ENCODE measurements at regions not wholly inside any gene's neighbourhood (a gene's known extent, or its start where the extent isn't known, plus 50 kb on each side); places are given as distances from the start of the nearest gene placed in this dataset.
A peak's percentile ranks its signal among the peaks of the same experiment; 100 is the strongest.
"Not testable (repeated sequence)": the region's sequence is repeated elsewhere in the genome, so short reads cannot be mapped to it uniquely, and the experiment has no call there.

DNA sequence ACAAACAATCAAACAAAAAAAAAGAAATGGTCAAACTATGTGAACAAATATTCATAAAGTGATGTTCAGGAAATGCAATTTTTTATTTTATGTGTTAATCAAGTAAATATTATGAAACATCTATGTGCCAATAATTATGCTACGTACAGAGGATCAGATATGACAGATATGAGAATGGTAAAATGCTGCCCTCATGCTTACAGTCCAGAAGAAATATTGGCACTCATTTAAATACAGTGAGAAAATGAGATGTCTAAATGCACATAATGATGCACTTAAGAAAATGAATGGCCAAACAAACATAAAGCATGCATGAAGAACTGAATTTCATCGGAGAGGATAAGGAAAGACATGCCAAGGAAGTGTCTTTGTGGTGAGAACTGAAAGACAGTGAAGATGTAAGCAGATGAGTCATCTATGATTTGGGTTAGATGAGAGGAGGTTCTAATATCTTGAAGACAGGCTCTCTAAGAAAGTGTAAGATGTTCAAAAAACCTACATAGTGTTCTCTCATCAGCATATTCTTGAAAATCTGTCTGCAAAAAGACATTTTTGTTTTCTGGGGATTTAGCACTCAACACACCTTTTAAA lies 1231.1 kb upstream of the ACO1 start:
- no peak for DNase-seq (ENCODE audit: low read depth)

DNA sequence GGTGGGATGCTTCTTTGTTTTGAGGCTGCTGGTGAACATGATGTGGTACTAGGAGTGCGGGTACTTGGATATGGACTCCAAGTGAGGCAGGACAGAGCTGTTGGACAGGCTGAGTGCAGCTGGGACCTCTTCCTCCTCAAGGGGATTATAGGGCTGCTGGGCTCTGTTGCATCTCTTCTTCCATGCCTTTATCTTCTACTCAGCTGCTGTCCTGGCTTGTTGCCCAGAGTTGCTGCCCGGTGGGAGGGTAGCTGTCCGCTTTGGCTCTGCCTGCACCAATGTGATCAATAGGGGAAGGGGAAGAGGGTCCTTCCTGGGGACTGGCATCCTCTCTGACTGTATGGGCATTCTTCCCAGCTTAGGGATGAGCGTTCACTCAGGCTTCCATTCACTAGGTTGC lies 1217.9 kb upstream of the ACO1 start:
- DNase-seq (ENCODE audit: low read depth) = no peak

DNA sequence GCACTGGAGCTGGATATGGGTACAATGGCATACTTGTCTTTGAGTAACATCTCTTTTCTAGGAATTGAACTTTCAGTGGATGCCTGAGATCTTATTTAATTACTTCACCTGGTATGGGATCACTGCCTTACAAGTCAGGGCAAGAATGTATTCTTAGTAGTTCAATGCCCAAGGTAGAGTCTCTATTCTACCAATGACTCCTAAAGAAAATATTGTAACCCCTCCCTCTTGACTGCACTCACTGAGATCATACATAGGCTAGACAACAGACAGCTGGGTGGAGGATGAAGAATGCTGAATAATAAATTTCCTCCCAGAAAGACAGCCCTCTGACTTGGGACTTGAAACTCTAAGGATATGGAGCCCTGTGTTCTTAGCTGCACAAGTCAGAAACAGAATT lies 1216.3 kb upstream of the ACO1 start:
- DNase-seq (ENCODE audit: low read depth) = no peak

DNA sequence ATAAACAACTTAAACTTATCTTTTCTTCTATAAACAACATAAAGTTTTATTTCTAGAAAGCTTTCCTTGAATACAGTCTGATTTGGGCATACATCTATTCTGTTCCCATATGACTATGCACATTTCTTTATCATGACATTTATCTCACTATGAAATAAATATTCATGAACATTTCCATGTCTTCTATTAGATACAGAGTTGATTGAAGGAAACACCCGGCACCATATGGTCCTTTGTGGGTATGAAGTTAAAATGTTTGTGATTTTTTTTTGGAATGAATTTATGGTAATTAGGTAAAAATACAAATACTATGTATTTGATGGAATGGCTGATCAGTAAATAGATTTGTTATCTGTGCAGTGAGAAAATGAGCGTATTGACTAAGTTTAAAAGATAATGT lies 1209.8 kb upstream of the ACO1 start:
- no peak for DNase-seq (ENCODE audit: low read depth)

DNA sequence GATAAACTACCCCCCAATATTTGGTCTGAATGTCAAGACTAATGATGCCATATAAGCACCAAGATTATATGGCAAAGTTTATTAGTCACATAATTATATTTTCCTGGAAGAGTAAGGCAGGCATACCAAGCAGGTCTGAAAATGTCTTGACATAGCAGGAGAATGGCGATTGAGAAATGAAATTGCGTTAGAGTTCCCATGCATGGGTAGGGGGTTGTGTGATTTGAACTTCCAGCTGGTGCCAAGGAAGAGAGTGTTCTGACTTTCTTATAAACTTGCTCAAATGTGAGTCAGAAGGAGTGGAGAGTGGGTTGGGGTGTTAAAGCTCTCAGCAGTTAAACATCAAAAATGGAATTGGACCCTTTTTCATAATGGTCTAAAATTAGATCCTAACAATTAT lies 1200.6 kb upstream of the ACO1 start:
- DNase-seq (ENCODE audit: low read depth) = no peak

DNA sequence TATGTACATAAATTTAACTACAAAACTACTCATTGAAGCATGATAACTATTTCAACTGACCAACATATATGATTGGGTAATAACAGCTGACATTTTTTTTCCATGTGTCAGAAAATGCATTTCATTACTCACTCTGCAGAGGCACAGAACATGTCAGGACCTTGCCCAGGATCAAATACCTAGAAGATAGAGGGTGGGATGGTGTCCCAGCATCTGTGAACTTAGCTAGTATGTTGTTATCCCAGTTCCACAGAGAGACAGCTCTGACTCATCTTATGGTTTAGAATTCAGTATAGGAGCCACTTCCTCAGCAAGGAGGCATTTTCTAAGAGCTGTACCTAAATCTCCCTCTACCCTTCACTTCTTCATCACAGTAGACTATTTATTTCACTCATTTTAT lies 1198.6 kb upstream of the ACO1 start:
- DNase-seq (ENCODE audit: low read depth) = no peak

DNA sequence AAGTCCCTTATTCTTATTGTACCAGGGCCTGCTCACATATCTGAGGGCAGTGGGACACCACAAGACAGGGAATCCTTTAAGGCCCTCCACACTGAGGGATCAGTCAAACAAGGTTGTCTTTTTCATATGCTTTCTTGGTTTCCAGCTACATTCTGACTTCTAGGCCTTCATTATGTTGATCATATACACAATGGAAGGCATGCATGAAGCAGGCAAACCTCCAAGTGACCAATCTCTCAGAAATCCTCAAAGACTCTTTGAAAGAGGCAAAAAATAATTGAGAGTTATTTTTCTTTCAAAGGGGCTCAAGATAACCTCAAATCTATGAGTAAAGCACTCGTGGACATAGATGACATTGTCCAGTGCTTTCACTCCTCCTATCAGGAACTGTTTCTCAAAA lies 1195.9 kb upstream of the ACO1 start:
- no peak for DNase-seq (ENCODE audit: low read depth)

DNA sequence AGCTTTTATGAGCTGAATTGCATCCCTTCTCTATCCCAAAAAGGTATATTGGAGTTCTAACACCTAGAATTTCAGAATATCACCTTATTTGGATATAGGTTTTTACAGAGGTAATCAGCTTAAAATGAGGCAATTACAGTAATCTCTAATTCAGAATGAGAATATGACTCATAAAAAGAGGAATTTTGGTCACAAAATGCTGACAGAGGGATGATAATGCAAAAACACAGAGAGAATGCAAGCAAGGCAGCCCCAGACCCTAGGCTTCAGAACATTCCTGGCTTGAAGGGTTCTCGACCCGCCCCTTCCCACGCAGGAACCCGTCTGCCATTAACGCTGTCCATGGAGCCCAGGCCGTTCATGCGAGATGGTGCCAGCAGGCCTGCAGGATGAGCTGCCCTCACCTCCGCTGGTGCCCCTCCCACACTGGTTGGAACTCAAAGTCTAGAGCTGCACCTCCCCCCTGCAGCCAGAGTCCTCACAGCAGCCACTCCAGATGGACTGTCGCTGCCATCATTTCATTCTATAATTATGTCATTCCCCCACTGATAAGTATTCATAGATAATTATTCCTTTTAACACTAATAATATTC lies 1173.4 kb upstream of the ACO1 start:
- DNase-seq (ENCODE audit: low read depth) = no peak

DNA sequence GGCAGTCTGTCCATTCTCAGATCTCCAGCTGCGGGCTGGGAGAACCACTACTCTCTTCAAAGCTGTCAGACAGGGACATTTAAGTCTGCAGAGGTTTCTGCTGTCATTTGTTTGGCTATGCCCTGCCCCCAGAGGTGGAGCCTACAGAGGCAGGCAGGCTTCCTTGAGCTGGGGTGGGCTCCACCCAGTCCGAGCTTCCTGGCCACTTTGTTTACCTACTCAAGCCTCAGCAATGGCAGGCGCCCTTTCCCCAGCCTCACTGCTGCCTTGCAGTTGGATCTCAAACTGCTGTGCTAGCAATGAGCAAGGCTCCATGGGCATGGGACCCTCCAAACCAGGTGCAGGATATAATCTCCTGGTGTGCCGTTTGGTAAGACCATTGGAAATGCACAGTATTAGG lies 1154.5 kb upstream of the ACO1 start:
- not testable (repeated sequence) for DNase-seq (ENCODE audit: low read depth)

DNA sequence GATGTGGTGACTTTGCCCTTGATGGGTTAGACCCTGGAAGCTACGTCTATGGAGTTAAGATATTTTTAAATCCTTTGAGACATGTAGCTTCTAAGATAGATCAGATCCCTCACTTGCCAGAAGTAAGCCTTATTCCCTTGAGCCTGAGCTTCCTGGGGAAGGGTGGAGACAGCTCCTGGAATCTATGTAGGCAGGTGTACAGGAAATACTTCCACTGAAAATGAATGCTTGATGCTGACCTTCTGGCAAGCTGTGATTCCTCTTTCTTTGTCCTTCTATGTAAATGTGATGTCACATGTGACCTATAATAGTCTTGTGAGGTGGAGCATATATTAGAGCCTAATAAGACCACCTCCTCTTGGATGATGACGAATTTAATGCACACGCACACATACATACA lies 1152.0 kb upstream of the ACO1 start:
- DNase-seq (ENCODE audit: low read depth) = no peak

DNA sequence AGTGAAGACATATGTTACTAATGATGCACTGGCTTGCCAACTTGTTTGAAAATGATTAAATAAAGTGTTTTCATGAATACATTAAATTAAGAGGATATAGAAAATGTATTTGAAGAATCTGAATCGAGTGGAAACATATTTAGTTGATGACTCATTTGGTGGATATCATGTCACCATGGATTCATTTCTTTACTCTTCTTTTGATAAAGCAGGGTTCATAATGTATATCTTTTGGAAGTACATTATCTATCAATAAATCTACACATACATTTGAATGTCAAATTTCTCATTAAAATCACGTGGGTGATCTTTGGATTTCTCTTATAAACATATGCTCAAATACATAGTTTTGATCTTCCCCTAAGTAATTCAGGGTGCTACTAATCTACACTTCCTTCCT lies 1148.1 kb upstream of the ACO1 start:
- DNase-seq (ENCODE audit: low read depth) = no peak

DNA sequence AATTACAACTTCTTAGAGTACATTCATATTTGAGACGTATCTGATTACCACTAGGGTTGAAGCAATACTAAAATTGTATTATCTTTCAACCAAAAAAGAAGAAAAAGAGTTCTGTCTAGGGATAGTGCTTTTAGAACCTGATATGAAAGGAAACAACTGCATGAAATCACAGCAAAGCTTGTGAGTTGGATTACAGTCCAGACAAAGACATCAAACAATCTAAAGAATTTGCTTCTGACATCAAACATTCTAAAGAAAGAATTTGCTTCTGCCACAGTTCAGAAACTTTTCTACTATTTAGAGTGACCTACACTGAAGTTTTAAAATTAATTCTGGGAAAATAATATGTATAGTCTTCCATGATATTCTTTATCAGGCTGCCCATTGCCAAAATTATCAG lies 1141.1 kb upstream of the ACO1 start:
- DNase-seq (ENCODE audit: low read depth) = no peak

DNA sequence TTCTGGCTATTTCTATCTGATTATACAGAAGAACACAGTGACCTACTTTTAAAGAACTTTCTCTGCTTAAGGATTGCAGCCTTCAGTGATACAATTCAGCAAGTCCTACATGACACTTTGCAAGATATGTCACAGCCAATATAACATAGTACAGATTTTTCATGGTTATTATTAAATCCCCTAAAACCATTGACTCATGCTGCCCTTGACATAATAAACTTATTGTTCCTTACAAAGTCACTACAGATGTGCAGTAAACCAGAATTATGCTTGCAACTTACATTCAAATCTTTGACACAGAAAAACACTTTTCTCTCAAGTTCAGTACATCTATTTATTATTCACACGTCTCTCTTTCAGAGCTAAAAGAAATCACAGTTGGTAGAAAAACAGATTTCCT lies 1136.3 kb upstream of the ACO1 start:
- peak; percentile 0 for DNase-seq (ENCODE audit: low read depth)

DNA sequence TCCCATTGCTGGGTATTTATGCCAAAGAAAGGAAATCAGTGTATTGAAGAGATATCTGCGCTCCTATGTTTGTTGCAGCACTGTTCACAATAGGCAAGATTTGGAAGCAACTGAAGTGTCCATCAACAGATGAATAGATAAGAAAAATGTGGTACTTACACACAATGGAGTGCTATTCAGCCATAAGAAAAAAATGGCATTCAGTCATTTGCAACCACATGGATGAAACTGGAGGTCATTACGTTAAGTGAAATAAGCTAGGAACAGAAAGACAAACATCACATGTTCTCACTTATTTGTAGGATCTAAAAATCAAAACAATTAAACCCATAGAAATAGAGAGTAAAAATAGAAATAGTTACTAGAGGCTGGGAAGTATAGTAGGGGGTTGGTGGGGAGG lies 1133.1 kb upstream of the ACO1 start:
- no peak for DNase-seq (ENCODE audit: low read depth)

DNA sequence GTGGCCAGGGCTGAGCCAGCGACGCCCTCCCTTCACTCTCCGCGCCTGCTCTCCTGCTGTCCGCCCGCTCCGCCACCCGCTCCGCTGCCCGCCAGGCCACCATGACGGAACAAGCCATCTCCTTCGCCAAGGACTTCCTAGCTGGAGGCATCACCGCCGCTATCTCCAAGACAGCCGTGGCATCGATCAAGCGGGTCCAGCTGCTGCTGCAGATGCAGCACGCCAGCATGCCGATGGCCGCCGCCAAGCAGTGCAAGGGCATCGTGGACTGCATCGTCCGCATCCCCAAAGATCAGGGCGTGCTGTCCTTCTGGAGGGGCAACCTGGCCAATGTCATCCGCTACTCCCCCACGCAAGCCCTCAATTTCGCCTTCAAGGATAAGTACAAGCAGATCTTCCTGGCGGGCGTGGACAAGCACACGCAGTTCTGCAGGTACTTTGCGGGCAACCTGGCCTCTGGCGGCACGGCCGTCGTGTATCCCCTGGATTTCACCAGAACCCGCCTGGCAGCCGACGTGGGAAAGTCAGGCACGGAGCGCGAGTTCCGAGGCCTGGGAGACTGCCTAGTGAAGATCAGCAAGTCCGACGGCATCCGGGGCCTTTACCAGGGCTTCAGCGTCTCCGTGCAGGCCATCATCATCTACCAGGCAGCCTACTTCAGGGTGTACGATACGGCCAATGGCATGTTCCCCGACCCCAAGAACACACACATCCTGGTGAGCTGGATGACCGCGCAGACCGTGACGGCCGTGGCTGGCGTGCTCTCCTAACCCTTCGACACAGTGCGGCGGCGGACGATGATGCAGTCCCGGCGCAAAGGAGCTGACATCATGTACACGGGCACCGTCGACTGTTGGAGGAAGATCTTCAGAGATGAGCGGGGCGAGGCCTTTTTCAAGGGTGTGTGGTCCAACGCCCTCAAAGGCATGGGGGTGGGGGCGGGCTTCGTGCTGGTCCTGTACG lies 1130.4 kb upstream of the ACO1 start:
- no peak for DNase-seq (ENCODE audit: low read depth)

DNA sequence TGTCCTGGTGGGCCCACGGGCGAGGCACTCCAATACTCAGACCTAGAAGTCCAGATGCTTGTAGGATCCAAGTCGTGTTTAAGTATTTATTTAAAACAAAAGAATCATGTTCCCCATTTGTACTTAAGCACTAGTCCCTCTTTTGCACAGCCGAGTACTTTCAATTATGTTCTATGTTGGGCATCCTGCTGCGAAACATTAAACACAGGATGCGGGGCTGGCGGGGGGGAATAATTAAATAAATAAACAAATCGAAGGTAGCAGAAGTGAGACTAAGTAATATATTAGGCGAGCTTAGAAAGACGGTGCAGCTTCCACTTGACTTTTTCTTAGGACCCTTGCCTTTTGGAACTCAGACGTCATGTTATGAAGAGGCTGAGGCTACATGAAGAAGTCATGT lies 1129.2 kb upstream of the ACO1 start:
- no peak for DNase-seq (ENCODE audit: low read depth)

DNA sequence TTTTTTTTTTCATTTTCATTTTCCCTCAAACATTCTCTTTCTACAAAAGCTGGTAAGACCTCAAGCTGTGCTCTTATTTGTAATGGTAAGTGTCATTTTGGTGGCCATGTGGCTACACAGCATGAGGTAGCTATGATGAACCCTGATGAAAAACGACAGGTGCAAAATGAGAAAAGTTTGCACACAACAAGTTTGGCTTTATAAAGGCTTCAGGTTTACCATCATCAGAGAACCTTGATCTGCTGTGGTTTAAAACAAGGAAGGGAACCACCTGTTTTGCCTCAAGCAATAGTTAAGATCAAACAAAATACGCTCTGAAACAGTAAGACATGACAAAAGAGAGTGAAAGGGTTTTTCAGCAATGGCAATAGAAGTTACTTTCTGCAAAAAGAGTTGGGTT lies 1124.6 kb upstream of the ACO1 start:
- DNase-seq (ENCODE audit: low read depth) = no peak

DNA sequence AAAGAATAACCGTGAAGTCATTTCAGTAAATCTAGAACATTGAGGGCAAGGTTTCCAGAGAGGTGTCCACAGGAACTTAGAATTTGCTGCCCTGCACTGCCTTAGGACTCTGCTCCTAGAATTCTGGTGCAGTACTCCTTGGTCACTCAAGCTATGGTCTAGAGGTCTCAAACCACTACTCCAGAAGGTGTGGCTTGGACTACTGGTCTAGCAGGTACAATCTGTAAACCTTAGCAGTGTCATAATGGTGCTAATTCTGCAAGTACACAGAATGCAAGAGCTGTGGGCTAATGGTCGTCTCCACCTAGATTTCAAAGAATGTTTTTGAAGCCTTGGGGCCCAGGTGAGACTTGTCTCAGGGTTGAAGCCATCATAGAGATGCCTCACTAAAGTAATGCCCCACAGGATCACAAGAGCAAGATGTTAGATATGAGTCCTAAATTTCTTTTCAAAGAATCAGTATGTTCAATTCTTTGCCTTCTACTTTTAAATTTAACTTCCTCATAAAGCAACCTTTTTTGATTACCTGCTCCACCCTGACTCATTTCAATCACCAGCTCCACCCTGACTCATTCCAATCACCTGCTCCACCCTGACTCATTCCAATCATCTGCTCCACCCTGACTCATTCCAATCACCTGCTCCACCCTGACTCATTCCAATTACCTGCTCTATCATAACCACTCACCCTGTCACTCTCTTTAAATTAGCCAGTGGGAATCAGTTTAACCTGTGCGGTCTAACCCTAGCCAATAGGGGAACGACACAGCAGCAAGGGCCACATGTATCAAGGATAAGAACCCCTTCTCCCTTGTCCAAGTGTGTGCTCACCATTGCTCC lies 1111.8 kb upstream of the ACO1 start:
- no peak for DNase-seq (ENCODE audit: low read depth)

DNA sequence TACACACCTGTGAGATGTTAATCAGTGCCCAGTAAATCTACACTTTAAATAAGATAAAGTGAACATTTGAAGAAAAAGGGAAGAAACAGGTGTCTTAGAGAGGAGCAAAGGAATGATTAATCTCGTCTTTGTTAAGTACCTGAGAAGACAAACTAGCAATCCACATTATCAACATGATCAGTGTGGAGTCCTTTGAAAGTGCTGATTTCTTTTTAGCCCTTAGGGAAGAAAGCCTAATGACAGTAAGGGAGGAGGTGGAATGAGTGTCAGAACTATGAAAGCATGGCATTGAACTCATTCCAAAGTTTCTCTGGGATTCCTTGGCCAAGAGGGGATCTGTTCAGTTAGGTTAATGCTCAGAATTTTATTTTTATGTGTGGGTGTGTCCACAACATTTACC lies 1109.0 kb upstream of the ACO1 start:
- no peak for DNase-seq (ENCODE audit: low read depth)

DNA sequence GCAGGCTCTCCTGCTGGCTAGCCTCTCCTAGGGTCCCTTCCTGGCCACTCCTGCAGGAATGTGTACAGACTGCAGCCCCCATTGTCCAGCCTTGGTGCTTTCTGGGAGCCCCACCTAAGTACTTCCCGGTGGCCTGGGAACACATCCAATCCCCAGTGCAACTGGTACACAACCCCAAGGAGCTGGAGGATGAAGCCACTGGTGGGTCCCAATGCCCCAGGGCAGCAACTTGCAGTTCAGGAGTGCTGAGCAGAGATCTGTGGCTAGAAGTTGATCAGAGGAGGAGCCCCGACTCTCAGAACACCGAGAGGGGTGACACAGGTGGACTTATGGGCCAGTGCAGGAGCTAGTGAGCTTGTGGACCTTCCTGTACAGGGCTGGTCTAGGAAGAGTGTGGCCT lies 1093.7 kb upstream of the ACO1 start:
- no peak for DNase-seq (ENCODE audit: low read depth)

DNA sequence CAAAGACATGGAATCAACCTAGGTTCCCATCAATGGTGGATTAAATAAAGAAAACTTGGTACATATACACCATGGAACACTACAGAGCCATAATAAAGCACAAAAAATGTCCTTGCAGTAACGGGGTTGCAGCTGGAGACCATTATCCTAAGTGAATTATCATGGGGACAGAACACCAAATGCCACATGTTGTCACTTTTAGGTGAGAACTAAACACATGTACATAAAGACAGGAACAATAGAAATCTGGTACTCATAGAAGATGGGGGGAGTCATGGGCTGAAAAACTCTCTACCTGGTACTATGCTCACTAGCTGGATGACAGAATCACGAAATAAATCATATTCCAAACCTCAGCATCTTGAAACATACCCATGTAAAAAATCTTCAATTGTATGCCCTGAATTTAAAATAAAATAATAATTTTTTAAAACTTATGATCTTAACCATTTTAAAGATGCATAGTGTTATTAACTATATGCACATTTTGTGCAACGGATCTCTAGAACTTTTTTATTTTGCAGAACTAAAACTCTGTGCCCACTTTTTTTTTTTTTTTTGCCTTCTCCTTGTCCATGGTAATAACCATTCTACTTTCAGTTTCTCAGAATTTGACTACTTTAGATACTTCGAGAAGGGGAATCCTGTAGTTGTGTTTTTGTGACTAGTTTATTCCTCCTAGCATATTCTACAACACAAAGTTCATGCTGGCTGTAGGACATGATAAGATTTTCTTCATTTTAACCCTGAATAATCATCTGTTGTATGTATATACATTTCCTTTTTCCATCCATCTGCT lies 1081.6 kb upstream of the ACO1 start:
- no peak for DNase-seq (ENCODE audit: low read depth)

All from RPMI7951 (cell line).